ENCODE measurements at regions not wholly inside any gene's neighbourhood (a gene's known extent, or its start where the extent isn't known, plus 50 kb on each side); places are given as distances from the start of the nearest gene placed in this dataset.

DNA sequence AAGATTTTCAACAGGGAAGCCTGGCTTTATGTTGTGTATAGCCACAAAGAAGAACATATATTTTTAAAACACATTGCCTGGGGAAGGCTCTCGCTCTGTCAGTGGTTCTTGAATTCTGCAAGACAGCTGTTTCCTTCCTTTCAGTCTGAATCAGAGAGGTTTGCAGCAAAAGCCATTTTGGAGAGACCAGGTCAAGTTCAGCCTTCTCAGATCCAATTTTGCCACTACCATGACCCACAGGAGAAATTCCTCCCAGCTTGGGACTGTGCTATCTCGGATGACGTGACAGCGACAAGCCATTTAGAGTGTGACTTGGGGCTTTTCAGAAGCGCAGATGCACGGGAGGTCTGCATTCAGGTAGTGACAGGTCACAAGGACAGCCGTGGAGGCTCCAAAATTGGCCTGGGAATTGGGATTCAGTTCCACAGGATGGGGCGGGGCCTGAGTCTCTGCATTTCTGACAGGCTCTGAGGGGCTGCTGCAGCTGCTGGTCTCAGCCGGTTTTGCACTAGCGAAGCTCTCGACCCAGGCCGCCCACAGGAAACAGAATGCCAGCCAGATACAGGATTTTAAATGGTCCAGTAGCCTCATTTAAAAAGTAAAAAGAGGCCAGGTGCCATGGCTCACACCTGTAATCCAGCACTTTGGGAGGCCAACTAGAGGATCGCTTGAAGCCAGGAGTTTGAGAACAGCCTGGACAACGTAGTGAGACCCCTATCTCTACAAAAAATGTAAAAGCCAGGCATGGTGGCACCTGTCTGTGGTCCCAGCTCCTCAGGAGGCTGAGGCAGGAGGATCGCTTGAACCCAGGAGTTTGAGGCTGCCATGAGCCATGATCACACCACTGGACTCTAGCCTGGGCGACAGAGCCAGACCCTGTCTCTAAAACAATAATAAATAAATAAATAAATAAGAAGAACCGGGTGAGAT, 196.6 kb upstream of the CIBAR2 start:
- Mint-ChIP-seq H3K4me1 (peaks cover 79% of the 10 kb centered on the region), H3K27ac (peak overlapping the region; percentile 87), H3K36me3 (peaks cover 2% of the 10 kb centered on the region), H3K27me3 (peaks cover 4% of the 10 kb centered on the region), H3K9me3 (no peaks in the 10 kb centered on the region), H3K4me3 (no peak overlapping the region)
- no peak for DNase-seq
- CTCF ChIA-PET: interaction anchor here (0.6 to 1.2 kb wide), 5 partner anchors 12 to 377 kb away, joined by 3 to 5 read pairs (median 3); no protein-coding TSS in a partner anchor

DNA sequence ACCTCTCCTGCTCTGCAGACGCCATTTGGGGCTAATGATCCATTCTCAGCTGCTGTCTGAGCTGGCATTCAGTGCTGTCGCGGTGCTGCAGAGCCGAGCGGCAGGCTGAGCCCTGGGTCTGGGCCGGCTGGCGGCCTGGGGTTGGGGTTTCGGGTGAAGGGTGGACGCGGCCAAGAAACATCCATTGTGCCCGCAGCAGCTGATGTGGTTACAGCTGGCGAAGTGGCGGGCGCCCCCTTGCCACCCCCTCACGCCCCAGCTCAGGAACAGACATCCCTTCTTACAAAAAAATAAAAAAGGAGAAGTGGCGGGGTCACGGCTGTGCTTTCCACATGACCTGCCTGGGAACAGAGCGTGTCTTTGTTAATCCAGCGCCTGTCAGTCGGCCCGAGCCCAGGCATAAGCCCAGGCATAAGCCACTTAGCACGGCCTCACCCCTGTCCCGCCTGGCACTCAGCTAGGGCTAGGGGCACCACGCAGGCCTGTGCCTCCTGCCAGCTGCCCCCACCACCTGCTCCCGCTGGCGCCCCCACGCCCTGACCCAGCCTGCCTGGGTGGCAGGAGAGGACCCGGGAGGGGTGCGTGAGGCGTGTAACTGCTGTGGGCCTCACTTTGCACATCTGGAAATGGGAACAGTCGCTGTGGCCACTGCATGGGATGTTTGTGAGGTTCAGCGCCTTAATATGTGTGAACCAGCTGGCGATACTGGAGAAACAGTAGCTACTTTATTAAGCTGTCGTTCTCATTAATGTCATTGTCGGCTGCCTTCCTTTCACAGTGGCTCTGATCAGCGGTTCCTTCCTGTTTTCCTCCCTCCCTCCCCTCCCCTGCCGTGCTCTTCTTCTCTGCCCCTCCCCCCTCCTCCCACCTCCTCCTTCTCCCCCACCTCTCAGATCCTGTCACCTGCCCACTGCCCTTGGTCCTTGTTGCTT, 197.7 kb upstream of the CIBAR2 start:
- peak overlapping the region; percentile 45 for H3K4me3 Mint-ChIP-seq
- CTCF ChIA-PET: interaction anchor here (1.2 kb wide), 1 partner anchor 21 kb away, joined by 3 read pairs; no protein-coding TSS in a partner anchor
- H3K4me1 Mint-ChIP-seq: peaks cover 68% of the 10 kb centered on the region
- H3K36me3 Mint-ChIP-seq: peaks cover 2% of the 10 kb centered on the region
- peaks cover 4% of the 10 kb centered on the region for H3K27me3 Mint-ChIP-seq
- DNase-seq: peak; percentile 54
- peak overlapping the region; percentile 86 for H3K27ac Mint-ChIP-seq
- H3K9me3 Mint-ChIP-seq: no peaks in the 10 kb centered on the region

DNA sequence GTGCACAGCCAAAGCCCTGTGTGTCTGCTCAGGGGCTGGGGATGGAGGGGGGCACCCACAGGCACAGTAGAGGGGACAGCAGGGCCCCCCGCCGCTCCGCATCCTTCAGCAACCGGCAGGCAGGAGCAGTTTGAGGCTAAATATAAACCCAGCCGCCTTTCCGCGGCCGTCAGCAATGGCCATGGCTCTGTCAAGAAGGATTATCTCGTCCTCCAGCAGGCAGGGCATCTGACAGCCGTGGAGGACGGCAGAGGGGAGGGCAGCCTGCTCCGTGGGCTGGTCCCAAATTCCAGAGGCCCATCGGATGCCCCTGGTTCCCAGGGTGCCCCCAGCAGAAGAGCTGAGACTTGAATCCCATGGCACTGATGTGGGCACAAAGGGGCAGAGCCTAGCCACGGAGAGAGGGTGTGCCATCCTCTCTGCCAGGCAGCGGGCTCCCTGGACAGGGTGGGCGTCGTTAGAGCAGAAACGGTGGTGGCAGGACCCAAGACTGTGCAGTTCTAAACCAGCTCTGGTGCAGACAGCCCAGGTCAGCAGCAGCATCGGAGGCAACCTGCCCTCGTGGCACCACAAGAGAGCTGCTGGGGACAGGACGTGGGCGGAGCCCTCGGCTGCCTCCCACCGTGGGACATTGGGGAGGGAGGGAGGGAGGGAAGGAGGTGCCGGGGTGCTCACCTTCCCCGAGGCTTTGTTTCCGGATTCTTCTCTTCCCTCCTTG, 198.8 kb upstream of the CIBAR2 start:
- Mint-ChIP-seq H3K4me3 (no peak overlapping the region), H3K27ac (peak overlapping the region; percentile 82), H3K36me3 (peaks cover under 1% of the 10 kb centered on the region), H3K9me3 (no peaks in the 10 kb centered on the region), H3K4me1 (peaks cover 57% of the 10 kb centered on the region), H3K27me3 (peaks cover 4% of the 10 kb centered on the region)
- CTCF ChIA-PET: interaction anchor here (0.9 kb wide), 1 partner anchor 20 kb away, joined by 3 read pairs; no protein-coding TSS in a partner anchor
- peak; percentile 75 for DNase-seq

DNA sequence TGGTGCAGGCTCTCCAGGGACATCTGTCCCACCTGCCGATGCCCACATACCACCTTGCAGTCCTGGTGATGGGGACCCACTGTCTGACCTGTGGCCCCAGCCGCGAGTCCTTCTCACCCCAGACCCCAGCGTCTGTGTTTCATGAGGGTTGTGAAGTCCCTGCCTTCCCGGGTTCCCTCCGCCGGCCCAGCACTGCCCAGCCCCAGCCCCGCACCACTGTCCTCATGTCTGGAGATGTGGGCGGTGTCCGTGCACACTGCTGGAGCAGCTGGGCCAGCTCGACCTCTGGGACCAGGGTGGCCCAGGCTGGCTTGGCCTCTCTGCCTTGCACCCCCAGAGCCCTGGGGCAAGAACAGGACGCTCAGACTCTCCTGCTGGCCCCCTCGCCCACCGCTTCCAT, 199.5 kb upstream of the CIBAR2 start:
- CTCF ChIA-PET: interaction anchor here (0.9 to 2.2 kb wide), 2 partner anchors 8 to 19 kb away, joined by 3 to 4 read pairs; no protein-coding TSS in a partner anchor
- H3K4me1 Mint-ChIP-seq: peaks cover 50% of the 10 kb centered on the region

DNA sequence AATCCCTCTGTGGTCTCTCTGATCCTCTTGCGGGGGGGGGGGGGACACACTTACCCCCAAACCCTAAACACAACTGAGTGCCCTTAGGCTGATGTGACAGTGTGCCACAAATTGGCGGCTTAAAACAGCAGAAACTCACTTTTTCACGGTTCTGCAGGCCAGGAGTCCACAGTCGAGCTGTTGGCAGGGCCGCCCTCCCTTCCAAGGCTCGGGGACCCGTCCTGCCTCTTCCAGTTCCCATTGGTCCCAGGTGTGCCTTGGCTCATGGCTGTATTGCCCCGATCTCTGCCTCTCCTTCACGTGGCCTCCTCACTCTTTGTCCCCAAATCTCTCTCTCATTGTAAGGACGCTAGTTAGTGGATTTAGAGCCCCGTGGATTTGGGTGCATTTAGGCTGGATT, 199.9 kb upstream of the CIBAR2 start:
- H3K9me3 Mint-ChIP-seq: no peaks in the 10 kb centered on the region
- no peaks in the 10 kb centered on the region for H3K36me3 Mint-ChIP-seq
- no peak for DNase-seq
- CTCF ChIA-PET: interaction anchor here (2.2 kb wide), 1 partner anchor 8 kb away, joined by 4 read pairs; no protein-coding TSS in a partner anchor
- peaks cover 47% of the 10 kb centered on the region for H3K4me1 Mint-ChIP-seq
- no peak overlapping the region for H3K4me3 Mint-ChIP-seq
- H3K27me3 Mint-ChIP-seq: peaks cover 8% of the 10 kb centered on the region
- no peak overlapping the region for H3K27ac Mint-ChIP-seq

More for the DNA sequence above, 199.5 kb upstream of the CIBAR2 start:
- Mint-ChIP-seq H3K9me3 (no peaks in the 10 kb centered on the region), H3K36me3 (no peaks in the 10 kb centered on the region), H3K27me3 (peaks cover 8% of the 10 kb centered on the region), H3K27ac (no peak overlapping the region), H3K4me3 (no peak overlapping the region)
- no peak for DNase-seq

DNA sequence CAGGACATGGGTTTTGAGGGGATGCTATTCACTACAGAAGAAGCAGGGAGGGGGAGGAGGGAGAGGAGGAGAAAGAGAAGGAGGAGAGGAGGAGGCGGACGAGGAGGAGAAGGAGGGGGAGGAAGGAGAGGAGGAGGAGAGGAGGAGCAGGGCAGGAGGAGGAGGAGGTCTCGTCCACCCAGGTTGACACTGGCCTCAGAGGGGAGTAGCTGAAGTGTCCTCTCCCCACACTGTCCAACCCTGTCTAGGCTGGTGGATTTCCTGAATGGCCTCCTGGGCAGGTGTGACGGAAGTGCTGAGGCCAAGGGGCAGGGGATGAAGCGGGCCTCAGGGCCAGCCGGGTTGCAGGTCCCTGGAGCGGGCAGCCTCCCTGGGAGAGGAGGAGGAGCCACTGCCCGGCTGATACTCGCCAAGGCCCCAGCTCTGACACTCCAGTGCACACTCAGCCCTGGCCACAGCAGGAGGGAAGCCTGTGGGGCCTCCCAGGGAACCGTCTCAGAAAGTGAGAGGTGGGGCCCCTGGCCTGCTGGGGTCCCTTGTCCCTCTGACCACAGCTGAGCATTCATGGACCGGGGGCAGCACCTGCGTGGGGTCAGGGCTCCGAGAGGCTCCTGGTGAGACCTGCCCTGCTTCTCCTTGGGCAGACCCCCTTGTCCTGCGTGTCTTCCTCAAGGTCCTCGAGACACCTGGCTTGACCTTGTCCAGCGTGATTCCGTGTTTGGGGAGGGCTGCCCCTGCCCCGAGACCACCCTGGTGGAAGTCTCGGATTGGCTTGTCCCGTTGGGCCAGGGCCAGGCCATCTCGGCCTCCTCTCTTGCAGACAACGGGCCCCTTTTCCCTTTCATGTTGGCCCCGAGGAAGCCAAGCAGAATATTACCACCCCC, 200.6 kb upstream of the CIBAR2 start:
- H3K4me1 Mint-ChIP-seq: peaks cover 40% of the 10 kb centered on the region
- H3K4me3 Mint-ChIP-seq: no peak overlapping the region
- peaks cover 12% of the 10 kb centered on the region for H3K27me3 Mint-ChIP-seq
- DNase-seq: no peak
- CTCF ChIA-PET: interaction anchor here (2.2 kb wide), 1 partner anchor 9 kb away, joined by 4 read pairs; no protein-coding TSS in a partner anchor
- no peaks in the 10 kb centered on the region for H3K36me3 Mint-ChIP-seq
- H3K9me3 Mint-ChIP-seq: no peaks in the 10 kb centered on the region
- H3K27ac Mint-ChIP-seq: no peak overlapping the region

DNA sequence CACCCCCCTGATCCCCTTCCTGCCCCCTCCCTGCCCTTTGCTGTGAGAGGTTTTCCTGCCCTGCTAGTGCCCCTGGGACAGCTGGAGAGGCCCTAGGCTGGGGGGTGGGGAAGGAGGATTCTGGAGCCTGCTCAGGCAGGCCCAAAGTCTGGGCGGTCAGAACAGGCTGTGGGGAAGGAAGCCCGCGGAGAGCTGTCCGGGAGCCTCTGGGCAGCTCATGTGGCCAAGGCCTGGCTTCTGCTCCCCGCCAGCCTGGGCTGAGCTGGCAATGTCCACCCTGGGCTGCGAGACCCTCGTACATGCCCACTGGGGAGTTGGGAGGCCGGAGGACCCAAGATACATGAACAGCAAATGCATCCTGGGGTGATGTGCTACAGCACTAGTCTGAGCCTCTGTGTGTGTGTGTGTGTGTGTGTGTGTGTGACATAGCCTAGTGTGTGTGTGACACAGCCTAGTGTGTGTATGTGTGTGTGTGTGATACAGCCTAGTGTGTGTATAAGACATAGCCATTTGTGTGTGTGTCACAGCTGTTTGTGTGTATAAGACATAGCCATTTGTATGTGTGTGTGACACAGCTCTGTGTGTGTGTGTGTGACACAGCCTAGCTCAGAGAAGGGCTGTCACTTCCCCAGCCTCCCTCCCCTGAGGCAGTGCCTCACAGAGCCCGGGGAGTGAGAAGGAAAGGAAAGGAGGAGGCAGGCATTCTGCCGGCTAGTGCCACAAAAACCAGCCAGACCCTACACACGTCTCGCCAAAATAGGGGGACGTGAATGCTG, 201.4 kb upstream of the CIBAR2 start:
- DNase-seq: no peak
- H3K27ac Mint-ChIP-seq: no peak overlapping the region
- H3K27me3 Mint-ChIP-seq: peaks cover 12% of the 10 kb centered on the region
- CTCF ChIA-PET: interaction anchor here (0.8 to 2.2 kb wide), 2 partner anchors 10 to 297 kb away, joined by 3 to 4 read pairs; no protein-coding TSS in a partner anchor
- no peaks in the 10 kb centered on the region for H3K36me3 Mint-ChIP-seq
- no peak overlapping the region for H3K4me3 Mint-ChIP-seq
- H3K9me3 Mint-ChIP-seq: no peaks in the 10 kb centered on the region
- peaks cover 32% of the 10 kb centered on the region for H3K4me1 Mint-ChIP-seq

DNA sequence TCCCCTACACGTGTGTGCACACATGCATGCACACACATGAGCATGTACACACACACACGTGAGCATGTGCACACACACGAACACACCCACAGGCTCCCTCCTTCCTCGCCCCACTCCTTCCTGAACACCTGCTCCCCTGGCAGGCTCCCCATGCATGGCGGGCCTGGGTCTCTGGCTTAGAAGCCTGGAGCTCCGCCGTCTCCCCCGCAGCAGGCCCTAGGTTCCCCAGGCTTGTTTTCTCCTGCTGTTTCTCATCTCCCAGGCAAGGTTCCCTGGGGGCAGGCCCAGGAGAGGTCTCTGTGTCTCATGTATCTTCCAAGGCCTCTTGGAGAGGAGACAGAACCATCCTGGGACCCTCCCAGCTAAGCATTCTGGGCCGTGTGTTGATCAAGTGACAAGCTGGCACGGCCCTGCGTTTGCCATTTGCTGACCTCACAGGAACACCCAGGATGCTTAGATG, 202.3 kb upstream of the CIBAR2 start:
- Mint-ChIP-seq H3K4me3 (no peak overlapping the region), H3K27me3 (peaks cover 12% of the 10 kb centered on the region), H3K27ac (no peak overlapping the region), H3K36me3 (no peaks in the 10 kb centered on the region), H3K4me1 (peaks cover 25% of the 10 kb centered on the region), H3K9me3 (no peaks in the 10 kb centered on the region)
- DNase-seq: no peak
- CTCF ChIA-PET: no interaction called here

DNA sequence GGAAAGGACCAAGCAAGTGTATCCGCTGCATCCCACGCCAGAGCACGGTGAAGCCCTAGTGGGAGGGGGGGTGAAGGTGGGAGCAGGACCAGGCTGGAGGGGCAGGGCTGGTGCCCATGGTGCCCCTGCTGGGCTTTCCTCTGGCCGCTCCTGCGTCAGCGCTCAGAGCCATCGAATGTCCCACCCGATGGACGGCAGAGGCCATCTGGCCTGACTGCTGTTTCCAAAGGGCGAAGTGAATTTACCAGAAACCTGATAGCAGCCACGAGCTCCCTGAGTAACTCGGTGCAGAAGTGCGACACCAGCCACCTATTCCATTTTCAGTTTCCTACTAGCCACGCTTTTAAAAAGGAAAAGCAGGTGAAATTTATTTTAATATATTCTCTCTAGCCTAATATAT, 203.6 kb upstream of the CIBAR2 start:
- Mint-ChIP-seq H3K36me3 (no peaks in the 10 kb centered on the region), H3K4me1 (peaks cover 15% of the 10 kb centered on the region), H3K27ac (no peak overlapping the region), H3K4me3 (no peak overlapping the region), H3K27me3 (peaks cover 12% of the 10 kb centered on the region), H3K9me3 (no peaks in the 10 kb centered on the region)
- CTCF ChIA-PET: no interaction called here
- DNase-seq: no peak

DNA sequence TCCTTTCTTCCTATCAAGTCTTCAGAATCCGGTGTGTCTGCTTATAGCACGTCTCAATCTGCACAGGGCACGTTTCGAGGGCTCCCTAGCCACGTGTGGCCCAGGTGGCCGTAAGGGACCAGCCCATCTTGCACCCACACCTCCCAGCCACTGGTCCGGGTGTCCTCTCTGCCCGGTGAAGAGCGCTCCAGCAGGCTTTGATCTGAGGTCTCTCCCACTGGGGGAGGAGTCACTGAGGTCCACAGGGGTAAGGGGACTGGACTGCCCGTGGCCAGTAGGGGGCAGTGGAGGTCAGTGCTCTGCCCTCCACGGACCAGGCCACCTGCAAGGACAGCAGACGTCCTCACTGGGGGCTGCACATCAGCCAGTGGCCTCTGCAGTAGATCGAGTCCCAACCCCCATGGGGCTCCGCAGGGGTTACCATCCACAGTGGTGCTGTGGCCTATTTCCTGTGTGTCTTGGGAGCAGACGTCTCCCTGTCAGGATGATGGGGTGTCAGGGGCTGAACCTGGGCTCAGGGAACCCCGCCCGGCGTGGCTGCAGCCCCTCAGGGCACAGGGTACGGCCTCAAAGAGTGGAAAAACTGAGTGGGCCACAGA, 204.1 kb upstream of the CIBAR2 start:
- CTCF ChIA-PET: interaction anchor here (1.6 kb wide), 1 partner anchor 15 kb away, joined by 5 read pairs; no protein-coding TSS in a partner anchor
- DNase-seq: peak; percentile 65
- H3K27ac Mint-ChIP-seq: no peak overlapping the region

DNA sequence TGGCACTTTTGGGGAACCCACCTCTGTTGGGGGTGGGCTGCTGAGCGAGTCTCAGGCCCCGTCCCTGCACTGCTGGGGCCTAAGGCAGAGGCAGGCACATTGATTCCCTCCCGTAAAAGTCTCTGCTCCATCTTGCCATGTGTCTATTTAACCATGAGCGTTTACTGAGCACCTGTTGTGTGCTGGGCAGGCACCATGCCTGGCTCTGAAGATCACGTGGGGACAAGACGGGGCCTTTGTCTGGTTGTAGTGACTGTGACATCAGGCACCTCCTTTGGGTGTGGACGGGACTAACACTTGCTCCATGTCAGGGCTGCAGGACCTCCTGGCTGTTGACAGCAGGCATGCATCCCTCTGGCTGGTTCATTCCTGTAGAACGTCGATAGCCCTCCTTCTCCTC, 204.7 kb upstream of the CIBAR2 start:
- H3K27me3 Mint-ChIP-seq: peaks cover 12% of the 10 kb centered on the region
- DNase-seq: no peak
- H3K9me3 Mint-ChIP-seq: no peaks in the 10 kb centered on the region
- no peak overlapping the region for H3K4me3 Mint-ChIP-seq
- H3K27ac Mint-ChIP-seq: no peak overlapping the region
- CTCF ChIA-PET: interaction anchor here (1.6 kb wide), 1 partner anchor 14 kb away, joined by 5 read pairs; no protein-coding TSS in a partner anchor
- no peaks in the 10 kb centered on the region for H3K36me3 Mint-ChIP-seq
- H3K4me1 Mint-ChIP-seq: peaks cover 5% of the 10 kb centered on the region

More for the DNA sequence above, 204.1 kb upstream of the CIBAR2 start:
- no peaks in the 10 kb centered on the region for H3K9me3 Mint-ChIP-seq
- H3K27me3 Mint-ChIP-seq: peaks cover 12% of the 10 kb centered on the region
- no peaks in the 10 kb centered on the region for H3K36me3 Mint-ChIP-seq
- peaks cover 9% of the 10 kb centered on the region for H3K4me1 Mint-ChIP-seq
- no peak overlapping the region for H3K4me3 Mint-ChIP-seq

DNA sequence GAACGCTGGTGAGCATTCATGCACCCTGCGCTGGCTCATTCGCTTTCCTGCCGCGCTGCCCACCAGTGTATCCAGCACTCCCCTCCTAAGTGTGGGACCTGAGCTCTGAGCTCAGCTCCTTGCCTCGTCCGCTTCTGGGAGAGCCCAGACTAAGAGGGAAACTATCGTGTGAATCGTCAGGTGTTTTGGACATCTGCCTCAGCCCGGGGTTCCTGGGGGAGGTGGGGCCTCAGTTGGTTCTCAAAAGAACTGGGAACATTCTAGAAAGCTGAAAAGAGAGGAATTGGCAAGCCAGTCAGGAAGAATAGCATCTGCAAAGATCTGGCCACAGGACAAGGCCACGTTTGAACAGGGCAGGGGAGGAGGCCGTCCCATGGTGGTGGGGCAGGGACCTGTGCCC, 205.4 kb upstream of the CIBAR2 start:
- Mint-ChIP-seq H3K27me3 (peaks cover 8% of the 10 kb centered on the region), H3K27ac (no peak overlapping the region), H3K4me3 (no peak overlapping the region), H3K4me1 (no peaks in the 10 kb centered on the region), H3K9me3 (no peaks in the 10 kb centered on the region), H3K36me3 (no peaks in the 10 kb centered on the region)
- no peak for DNase-seq
- CTCF ChIA-PET: interaction anchor here (1.4 to 1.6 kb wide), 2 partner anchors 13 to 20 kb away, joined by 4 to 5 read pairs; no protein-coding TSS in a partner anchor
